ENCODE measurements at regions not wholly inside any gene's neighbourhood (a gene's known extent, or its start where the extent isn't known, plus 50 kb on each side); places are given as distances from the start of the nearest gene placed in this dataset.

DNA sequence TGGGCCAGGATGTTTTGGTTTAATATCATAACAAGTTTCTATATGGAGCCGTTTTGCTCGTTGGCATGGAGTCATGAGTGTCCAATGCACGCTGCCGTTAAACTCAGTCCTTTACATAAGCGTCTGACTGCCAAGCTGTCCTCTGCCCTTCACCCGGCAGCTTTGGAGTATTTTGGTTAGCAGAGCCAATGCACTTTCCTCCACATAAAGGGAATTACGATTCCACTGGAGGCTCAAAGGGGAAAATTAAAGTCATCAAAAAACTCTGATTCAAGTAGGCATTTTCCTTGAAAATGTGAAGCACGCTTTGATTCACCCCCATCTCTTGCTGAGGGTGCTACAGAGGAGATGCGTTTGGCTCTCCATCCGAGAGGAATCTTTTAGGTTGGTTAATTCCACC, 144.4 kb upstream of the ARGLU1 start:
- Mint-ChIP-seq H3K4me1 (no peaks in the 10 kb centered on the region), H3K27me3 (no peaks in the 10 kb centered on the region), H3K36me3 (ENCODE audit: low read depth) (no peaks in the 10 kb centered on the region), H3K4me3 (no peak overlapping the region), H3K9me3 (peaks cover 2% of the 10 kb centered on the region), H3K27ac (no peak overlapping the region)
- ChIA-PET POLR2A (no interaction called here), CTCF (no interaction called here)
- DNase-seq, result no peak

DNA sequence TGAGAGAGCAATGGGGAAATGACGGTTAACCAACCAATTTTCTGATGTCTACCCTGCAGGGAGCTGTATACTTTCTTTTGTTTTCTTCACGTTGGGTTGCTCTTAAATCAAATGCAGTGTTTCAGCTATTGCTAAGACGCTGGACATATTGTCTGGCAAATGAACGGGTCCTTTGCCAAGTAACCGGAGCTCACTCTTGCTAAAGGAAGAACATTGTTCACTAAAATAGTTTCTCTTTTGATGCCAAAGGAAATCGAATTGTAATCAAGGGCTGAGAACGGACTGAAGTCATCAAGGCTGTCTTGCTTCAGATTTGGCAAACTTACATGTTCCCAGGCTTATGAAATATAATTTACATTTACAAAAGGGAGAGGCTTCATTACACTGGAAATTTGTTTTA, 142.3 kb upstream of the ARGLU1 start:
- H3K27ac Mint-ChIP-seq, result no peak overlapping the region
- POLR2A ChIA-PET, result no interaction called here

DNA sequence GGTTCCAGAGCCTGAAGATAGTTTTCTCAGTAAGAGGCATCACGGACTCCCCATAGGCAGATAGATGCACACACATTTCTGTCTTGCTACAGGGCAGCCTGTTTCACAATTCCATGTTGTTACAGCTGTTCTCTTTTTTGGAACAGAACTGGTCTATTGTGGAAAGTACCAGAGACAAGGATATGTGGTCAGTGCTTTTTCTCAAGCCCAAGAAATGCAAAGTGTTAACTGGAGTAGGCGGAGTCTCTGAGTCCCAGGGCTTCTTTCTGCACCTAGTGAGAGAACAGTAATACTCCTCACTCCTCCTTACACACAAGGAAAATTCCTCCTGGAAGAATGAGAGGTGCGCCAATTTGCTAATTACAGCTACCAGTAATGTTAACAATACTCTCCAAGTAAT, 141.6 kb upstream of the ARGLU1 start:
- no peak for DNase-seq
- H3K9me3 Mint-ChIP-seq, result no peaks in the 10 kb centered on the region
- POLR2A ChIA-PET, result no interaction called here
- no peak overlapping the region for H3K4me3 Mint-ChIP-seq
- no peaks in the 10 kb centered on the region for H3K36me3 Mint-ChIP-seq (ENCODE audit: low read depth)
- no peaks in the 10 kb centered on the region for H3K27me3 Mint-ChIP-seq
- H3K4me1 Mint-ChIP-seq, result no peaks in the 10 kb centered on the region
- no peak overlapping the region for H3K27ac Mint-ChIP-seq
- CTCF ChIA-PET, result no interaction called here

More for the DNA sequence above, 142.3 kb upstream of the ARGLU1 start:
- no peak overlapping the region for H3K4me3 Mint-ChIP-seq
- no peaks in the 10 kb centered on the region for H3K4me1 Mint-ChIP-seq
- CTCF ChIA-PET, result no interaction called here
- no peaks in the 10 kb centered on the region for H3K9me3 Mint-ChIP-seq
- no peaks in the 10 kb centered on the region for H3K36me3 Mint-ChIP-seq (ENCODE audit: low read depth)
- no peak for DNase-seq
- no peaks in the 10 kb centered on the region for H3K27me3 Mint-ChIP-seq

DNA sequence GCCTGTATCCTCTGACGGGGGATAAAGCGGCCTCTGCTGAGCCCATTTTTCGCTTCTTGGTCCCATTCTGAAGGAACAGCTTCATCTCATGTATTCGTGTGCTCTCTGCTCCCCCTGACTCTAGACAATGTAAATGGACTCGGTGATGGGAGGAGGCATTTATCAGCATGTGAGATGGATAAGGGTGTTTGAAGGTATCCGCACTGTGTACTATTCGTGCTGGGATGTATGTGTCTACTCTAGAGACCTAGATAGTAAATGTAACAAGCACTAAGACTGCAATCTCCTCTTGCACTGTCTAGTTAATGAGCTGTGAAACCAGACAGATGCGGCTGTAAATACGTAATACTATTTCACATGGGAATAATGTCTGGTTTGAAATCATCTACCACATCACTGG, 134.6 kb upstream of the ARGLU1 start:
- CTCF ChIA-PET, result interaction anchor here (0.6 kb wide), 1 partner anchor 774 kb away, joined by 3 read pairs; no protein-coding TSS in a partner anchor
- no peak overlapping the region for H3K27ac Mint-ChIP-seq
- H3K27me3 Mint-ChIP-seq, result no peaks in the 10 kb centered on the region
- no peak overlapping the region for H3K4me3 Mint-ChIP-seq
- no peaks in the 10 kb centered on the region for H3K9me3 Mint-ChIP-seq
- no peaks in the 10 kb centered on the region for H3K4me1 Mint-ChIP-seq
- DNase-seq, result no peak
- POLR2A ChIA-PET, result no interaction called here
- no peaks in the 10 kb centered on the region for H3K36me3 Mint-ChIP-seq (ENCODE audit: low read depth)

DNA sequence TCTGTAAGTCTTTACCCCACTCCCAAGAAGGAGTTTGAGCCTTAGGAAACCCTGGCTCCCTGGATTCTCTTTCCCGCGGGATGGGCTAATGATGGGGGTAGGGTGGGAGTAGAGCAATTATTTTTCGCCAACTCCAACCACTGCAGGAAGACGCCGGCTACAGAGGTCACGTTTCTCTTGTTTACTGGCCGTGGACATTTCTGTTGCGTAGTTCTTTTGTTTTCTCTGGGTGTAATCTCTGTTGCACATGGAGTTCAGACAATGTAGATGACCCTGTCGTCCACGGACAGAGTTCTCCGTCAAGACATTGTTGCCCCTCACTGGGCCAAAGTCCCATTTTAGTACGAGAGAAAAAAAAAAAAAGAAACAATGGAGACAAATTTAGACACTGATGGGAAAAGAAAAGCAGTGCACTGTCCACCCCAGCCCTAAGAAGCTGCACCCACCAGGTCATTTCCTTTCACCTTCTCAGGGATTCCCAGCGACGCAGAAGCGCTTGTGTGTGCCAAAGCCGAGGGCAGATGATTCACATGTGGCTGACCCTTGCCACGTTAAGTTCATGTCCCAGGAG, 133.9 kb upstream of the ARGLU1 start:
- H3K27me3 Mint-ChIP-seq, result no peaks in the 10 kb centered on the region
- no peaks in the 10 kb centered on the region for H3K9me3 Mint-ChIP-seq
- POLR2A ChIA-PET, result no interaction called here
- no peaks in the 10 kb centered on the region for H3K36me3 Mint-ChIP-seq (ENCODE audit: low read depth)
- no peak overlapping the region for H3K27ac Mint-ChIP-seq
- no peak for DNase-seq
- CTCF ChIA-PET, result interaction anchor here (0.6 kb wide), 1 partner anchor 773 kb away, joined by 3 read pairs; no protein-coding TSS in a partner anchor
- H3K4me1 Mint-ChIP-seq, result no peaks in the 10 kb centered on the region
- no peak overlapping the region for H3K4me3 Mint-ChIP-seq

DNA sequence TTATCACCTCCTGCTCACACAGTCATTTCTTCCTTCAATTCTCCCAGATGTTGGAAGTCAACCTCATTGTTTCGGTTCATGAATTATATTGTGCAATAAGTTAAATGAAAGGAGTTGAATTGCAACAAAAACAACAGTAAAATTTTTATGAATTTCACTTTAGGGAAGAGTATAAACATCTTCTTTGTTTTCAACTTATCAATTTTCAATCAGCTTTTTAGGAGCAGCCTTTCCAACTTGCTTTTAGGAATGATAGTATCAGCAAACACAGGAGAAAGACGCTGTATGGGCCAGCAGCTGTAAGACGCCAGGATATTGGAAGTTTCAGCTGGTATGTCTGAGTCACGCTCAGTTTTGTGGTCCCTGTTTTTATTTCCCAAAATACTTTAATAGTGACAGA, 132.5 kb upstream of the ARGLU1 start:
- H3K4me1 Mint-ChIP-seq, result no peaks in the 10 kb centered on the region
- no peaks in the 10 kb centered on the region for H3K9me3 Mint-ChIP-seq
- no peaks in the 10 kb centered on the region for H3K27me3 Mint-ChIP-seq
- no peak for DNase-seq
- ChIA-PET POLR2A (no interaction called here), CTCF (no interaction called here)
- H3K27ac Mint-ChIP-seq, result no peak overlapping the region
- no peak overlapping the region for H3K4me3 Mint-ChIP-seq
- H3K36me3 Mint-ChIP-seq (ENCODE audit: low read depth), result no peaks in the 10 kb centered on the region

DNA sequence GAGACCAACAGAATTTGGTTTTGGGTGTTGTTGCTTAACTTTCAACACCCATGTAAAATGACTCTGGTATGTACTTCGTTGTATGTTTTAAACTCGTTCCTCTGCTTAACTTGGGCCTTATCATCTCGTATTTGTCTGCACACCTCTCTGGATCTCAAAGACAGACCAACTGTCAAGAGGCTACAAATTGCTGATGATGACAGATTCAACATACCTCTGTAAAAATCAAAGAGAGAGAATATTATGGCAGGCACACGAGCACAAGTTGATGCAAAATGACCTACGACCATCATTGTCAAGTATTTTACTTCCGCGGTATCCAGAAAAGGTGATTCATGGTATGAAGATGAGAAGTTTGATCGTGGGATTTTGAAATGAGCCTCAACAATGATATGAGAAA, 132.1 kb upstream of the ARGLU1 start:
- H3K4me3 Mint-ChIP-seq, result no peak overlapping the region

DNA sequence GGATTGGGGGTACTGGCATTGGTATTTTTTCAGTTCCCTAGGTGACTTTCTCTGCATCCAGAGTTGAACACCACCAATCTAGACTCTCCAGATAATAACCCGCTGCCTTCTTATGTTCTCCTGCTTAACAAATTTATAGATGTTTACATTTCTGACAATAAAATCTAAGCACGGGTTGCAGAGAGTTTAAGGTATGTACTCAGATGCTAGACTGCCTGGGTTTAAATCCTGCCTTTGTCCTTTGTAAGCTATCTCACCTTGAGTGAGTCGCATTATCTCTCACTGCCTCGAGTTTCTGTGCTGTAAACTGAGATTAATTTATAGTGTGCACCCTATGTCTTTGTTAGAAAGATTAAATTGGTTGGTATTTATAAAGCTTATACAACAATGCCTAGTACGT, 131.4 kb upstream of the ARGLU1 start:
- POLR2A ChIA-PET, result no interaction called here
- H3K4me3 Mint-ChIP-seq, result no peak overlapping the region
- no peak overlapping the region for H3K27ac Mint-ChIP-seq
- no peaks in the 10 kb centered on the region for H3K4me1 Mint-ChIP-seq
- H3K36me3 Mint-ChIP-seq (ENCODE audit: low read depth), result no peaks in the 10 kb centered on the region
- no peaks in the 10 kb centered on the region for H3K9me3 Mint-ChIP-seq
- no peak for DNase-seq
- no peaks in the 10 kb centered on the region for H3K27me3 Mint-ChIP-seq
- CTCF ChIA-PET, result no interaction called here

More for the DNA sequence above, 132.1 kb upstream of the ARGLU1 start:
- H3K36me3 Mint-ChIP-seq (ENCODE audit: low read depth), result no peaks in the 10 kb centered on the region
- no peak overlapping the region for H3K27ac Mint-ChIP-seq
- no peaks in the 10 kb centered on the region for H3K27me3 Mint-ChIP-seq
- no peak for DNase-seq
- ChIA-PET CTCF (no interaction called here), POLR2A (no interaction called here)
- H3K4me1 Mint-ChIP-seq, result no peaks in the 10 kb centered on the region
- H3K9me3 Mint-ChIP-seq, result no peaks in the 10 kb centered on the region

DNA sequence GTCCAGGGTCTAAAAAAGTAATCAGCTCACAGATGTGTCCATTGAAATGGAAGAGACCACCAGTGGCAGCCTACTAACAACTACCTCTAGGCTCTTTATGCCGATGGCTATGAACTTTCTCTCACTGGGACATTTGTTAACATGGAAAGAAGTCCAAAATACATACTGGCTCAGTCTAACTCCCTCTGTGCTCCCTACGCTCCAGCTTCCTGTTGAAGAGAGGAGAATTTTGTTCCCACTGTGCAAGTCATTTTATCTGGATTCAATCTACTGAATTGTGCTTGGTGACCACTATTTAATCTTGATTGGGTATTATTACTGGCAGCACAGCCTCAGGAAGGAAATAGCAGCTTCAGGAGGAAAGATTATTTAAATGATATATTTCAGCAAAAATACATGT, 128.8 kb upstream of the ARGLU1 start:
- CTCF ChIA-PET, result no interaction called here
- Mint-ChIP-seq H3K4me1 (no peaks in the 10 kb centered on the region), H3K9me3 (no peaks in the 10 kb centered on the region), H3K27me3 (no peaks in the 10 kb centered on the region), H3K36me3 (ENCODE audit: low read depth) (no peaks in the 10 kb centered on the region), H3K4me3 (no peak overlapping the region), H3K27ac (no peak overlapping the region)
- POLR2A ChIA-PET, result no interaction called here
- no peak for DNase-seq

DNA sequence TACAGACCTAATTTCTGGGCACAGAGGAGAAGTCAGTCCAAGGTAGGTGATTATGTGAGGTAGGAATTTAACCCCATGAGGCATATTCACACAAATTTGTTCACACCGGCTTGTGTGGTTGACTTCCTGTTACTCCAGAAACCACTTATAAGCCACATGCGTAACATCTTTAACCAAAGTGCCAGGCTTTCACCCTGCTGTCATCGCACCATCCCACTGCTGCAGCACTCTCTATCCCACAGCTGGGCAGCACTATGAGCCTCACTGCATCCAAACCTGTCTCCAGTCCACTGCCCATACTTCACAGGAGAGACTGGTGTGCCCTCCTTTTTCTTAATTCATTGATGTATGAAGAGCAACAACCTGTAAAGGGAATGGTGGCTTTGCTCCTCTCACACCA, 128.2 kb upstream of the ARGLU1 start:
- Mint-ChIP-seq H3K36me3 (ENCODE audit: low read depth) (no peaks in the 10 kb centered on the region), H3K9me3 (no peaks in the 10 kb centered on the region), H3K27me3 (no peaks in the 10 kb centered on the region), H3K4me1 (no peaks in the 10 kb centered on the region), H3K4me3 (no peak overlapping the region), H3K27ac (no peak overlapping the region)
- POLR2A ChIA-PET, result no interaction called here
- CTCF ChIA-PET, result interaction anchor here (1.4 kb wide), 1 partner anchor 18 kb away, joined by 3 read pairs; no protein-coding TSS in a partner anchor
- no peak for DNase-seq

DNA sequence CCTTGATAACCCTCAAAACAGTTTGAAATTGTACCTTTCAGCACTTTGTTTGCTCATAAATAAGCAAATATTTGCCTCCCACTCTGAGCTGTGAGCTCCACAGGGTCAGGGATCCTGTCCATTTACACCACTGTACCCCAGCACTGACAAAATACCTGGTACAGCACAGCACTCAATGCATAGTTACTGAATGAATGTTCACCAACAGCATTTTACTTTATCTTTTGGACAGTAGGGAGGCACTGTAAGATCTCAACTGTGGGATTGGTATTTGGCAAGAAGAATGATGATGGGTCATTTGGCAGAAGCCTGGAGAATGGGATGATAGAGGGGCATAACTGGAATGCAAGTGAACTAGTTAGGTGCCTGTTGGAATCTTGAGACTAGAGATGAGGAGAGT, 127.2 kb upstream of the ARGLU1 start:
- Mint-ChIP-seq H3K27me3 (no peaks in the 10 kb centered on the region), H3K4me3 (no peak overlapping the region), H3K27ac (no peak overlapping the region), H3K4me1 (no peaks in the 10 kb centered on the region), H3K9me3 (no peaks in the 10 kb centered on the region), H3K36me3 (ENCODE audit: low read depth) (no peaks in the 10 kb centered on the region)
- ChIA-PET CTCF (interaction anchor here (1.4 kb wide), 1 partner anchor 17 kb away, joined by 3 read pairs; no protein-coding TSS in a partner anchor), POLR2A (no interaction called here)
- no peak for DNase-seq

DNA sequence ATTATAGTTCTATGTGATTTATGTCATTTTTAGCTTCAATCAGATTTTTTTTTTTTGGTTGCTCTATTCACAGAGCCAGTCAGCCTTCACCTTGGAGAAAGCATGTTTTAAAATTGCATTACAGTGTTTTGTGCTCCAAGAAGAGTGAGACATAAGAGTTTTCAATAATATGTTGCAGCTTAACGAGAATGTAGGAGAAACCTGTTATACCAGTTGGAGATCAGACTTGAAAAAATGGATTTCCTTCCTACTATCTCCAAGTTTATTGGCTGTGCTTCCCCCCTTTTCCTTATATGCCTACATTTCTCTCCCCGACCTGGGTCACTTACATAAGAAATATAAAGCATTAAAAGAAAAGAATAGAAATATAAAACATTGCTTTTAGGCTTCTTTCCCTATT, 123.9 kb upstream of the ARGLU1 start:
- H3K9me3 Mint-ChIP-seq, result no peaks in the 10 kb centered on the region
- H3K27ac Mint-ChIP-seq, result no peak overlapping the region
- POLR2A ChIA-PET, result no interaction called here
- no peaks in the 10 kb centered on the region for H3K36me3 Mint-ChIP-seq (ENCODE audit: low read depth)
- no peaks in the 10 kb centered on the region for H3K4me1 Mint-ChIP-seq
- CTCF ChIA-PET, result no interaction called here
- H3K27me3 Mint-ChIP-seq, result no peaks in the 10 kb centered on the region
- H3K4me3 Mint-ChIP-seq, result no peak overlapping the region
- DNase-seq, result no peak

DNA sequence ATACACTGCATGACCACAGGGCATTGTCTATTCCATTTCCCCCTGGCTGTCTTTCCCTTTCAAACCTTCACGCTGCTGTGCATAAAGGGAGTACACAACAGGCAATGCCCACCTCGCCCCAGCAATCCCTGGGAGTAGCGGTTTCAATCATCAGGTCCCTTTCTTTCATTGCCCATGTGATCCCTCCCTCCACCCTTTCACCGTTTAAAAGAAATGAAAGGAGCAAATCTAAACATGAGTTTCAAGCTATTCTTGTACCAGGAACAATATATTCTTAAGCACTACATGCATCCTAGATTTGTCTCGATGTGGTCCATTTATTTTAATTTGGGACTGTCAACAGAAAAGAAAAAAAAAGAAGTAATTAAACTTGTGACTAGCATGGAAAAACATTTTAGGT, 123.4 kb upstream of the ARGLU1 start:
- Mint-ChIP-seq H3K4me1 (no peaks in the 10 kb centered on the region), H3K36me3 (ENCODE audit: low read depth) (no peaks in the 10 kb centered on the region), H3K9me3 (no peaks in the 10 kb centered on the region), H3K4me3 (no peak overlapping the region), H3K27me3 (no peaks in the 10 kb centered on the region), H3K27ac (no peak overlapping the region)
- ChIA-PET POLR2A (no interaction called here), CTCF (no interaction called here)
- no peak for DNase-seq

DNA sequence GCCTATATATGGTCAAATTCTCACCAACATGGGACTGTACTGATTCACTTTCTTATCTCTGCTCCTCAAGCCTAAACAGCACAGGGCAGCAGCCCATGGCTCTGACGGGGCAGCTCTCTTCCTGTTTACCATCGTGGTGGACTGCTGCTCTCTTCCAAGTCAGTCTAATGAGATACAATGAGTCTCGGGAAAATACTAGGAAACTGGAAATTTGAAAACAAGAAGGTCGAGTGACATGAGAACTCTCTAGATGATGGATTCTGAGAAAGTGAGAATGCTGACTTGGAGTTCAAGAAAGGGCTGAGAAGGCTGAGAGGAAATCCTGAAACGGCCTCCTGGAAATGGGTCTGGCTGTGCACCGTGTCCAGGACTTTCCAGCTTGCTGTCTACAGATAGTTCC, 122.8 kb upstream of the ARGLU1 start:
- ChIA-PET CTCF (no interaction called here), POLR2A (no interaction called here)
- no peaks in the 10 kb centered on the region for H3K4me1 Mint-ChIP-seq
- DNase-seq, result no peak
- H3K4me3 Mint-ChIP-seq, result no peak overlapping the region
- no peaks in the 10 kb centered on the region for H3K27me3 Mint-ChIP-seq
- no peak overlapping the region for H3K27ac Mint-ChIP-seq
- H3K36me3 Mint-ChIP-seq (ENCODE audit: low read depth), result no peaks in the 10 kb centered on the region
- H3K9me3 Mint-ChIP-seq, result no peaks in the 10 kb centered on the region
